Right cardiac atrium (tissue), 5 donors: ENCODE measurements at regions not wholly inside any gene's neighbourhood (a gene's known extent, or its start where the extent isn't known, plus 50 kb on each side); places are given as distances from the start of the nearest gene placed in this dataset.

Source experiments
- ATAC-seq, 2 donors: fragments of 200-7000 bp; cut with Tn5 transposase; one replicate each; pipeline versions ENCODE4 v1.8.0 to v1.9.1; 2020; ENCODE audit warnings: moderate library complexity in 2 of 2, mild to moderate bottlenecking in 1 of 2
- DNase-seq, 3 donors: peaks; one replicate each; pipeline ENCODE4 v3.0.0-alpha.2; 2020
- H3K27ac ChIP-seq: one replicate; pipeline ENCODE4 v1.5.1; 2013; ENCODE audit warnings: mild to moderate bottlenecking, low read length, control low read depth, moderate library complexity
- H3K27me3 ChIP-seq: one replicate; pipeline ENCODE4 v1.6.1; 2013; ENCODE audit not compliant: control insufficient read depth, insufficient read depth
- H3K4me1 ChIP-seq: one replicate; pipeline ENCODE4 v1.6.1; 2013; ENCODE audit warnings: low read length; ENCODE audit not compliant: control insufficient read depth, insufficient read depth
- H3K4me3 ChIP-seq: one replicate; pipeline ENCODE4 v1.5.1; 2013; ENCODE audit warnings: low read length, control low read depth
- H3K9me3 ChIP-seq: one replicate; pipeline ENCODE4 v1.6.1; 2013; ENCODE audit warnings: low read length; ENCODE audit not compliant: control insufficient read depth
- WGBS: extraction: QIAGEN DNeasy Blood & Tissue Kit; methylation state at CpG from one replicate; pipeline ENCODE4 v1.1.7; 2013; 5-methylcytosine and 5-hydroxymethylcytosine counted together
- intact Hi-C, 4 donors: fragments of 100-400 bp; cut with DNase I; formaldehyde crosslinking; loops; one replicate each; pipeline versions ENCODE4 v1.11.0 to v1.14.0; 2022 to 2023
- donor health status: healthy with polysubstance abuse.
- donor health status: DM: no; HTN: yes; CAD: no.
- donor health status: DM: no; HTN: no; CAD: no.
- donor health status: DM: no; HTN: yes; CAD: no; lungs with severe emphysema.
- donor health status: DM: yes; HTN: yes; CAD: no.

DNA sequence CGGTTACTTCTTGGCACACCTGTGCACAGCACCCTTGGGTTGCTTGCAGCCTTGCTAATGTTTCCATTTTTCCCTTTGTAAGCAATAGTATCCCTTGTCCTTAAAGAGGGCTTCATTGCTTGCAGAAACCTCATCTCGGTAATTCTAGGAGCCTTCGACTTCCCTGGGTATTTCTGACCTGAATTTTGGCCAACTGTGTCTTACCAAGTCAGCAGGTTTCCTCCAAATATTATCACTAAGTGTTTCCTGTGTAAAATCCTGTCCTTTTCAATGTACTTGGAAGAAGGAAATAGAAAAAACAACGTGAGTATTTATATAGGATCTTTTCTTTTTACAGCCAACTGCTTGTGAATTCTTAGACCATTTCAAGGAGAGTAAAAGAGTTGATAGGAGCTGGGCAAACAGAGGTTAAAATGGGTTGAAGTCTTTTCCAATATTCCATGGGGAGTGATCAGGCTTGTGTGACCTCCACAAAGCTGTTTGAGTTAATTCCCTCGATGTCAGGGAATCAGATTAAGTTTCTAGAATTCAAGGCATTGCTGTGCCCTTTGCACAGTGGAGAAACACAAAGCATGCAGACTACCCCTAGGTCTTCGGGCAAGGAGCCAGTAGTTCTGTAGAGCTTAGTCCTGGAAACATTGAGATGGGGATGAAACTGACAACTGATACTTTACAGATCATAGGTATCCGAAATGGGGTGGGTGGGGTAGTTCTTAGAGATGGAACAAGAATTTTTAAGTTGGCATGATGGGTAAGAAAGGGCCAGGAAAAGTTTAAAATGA, 209.9 kb downstream of the CPE start:
- DNase-seq (no peak), ATAC-seq (peak; percentile 16 to 76)
- intact Hi-C loops: no loop called here
- WGBS: 53% methylated on average over 7 of the region's 7 CpGs
- H3K27ac ChIP-seq: no peak overlapping the region
- no peaks in the 10 kb centered on the region for H3K27me3 ChIP-seq
- no peaks in the 10 kb centered on the region for H3K9me3 ChIP-seq
- H3K4me3 ChIP-seq: no peak overlapping the region
- H3K4me1 ChIP-seq: no peaks in the 10 kb centered on the region

DNA sequence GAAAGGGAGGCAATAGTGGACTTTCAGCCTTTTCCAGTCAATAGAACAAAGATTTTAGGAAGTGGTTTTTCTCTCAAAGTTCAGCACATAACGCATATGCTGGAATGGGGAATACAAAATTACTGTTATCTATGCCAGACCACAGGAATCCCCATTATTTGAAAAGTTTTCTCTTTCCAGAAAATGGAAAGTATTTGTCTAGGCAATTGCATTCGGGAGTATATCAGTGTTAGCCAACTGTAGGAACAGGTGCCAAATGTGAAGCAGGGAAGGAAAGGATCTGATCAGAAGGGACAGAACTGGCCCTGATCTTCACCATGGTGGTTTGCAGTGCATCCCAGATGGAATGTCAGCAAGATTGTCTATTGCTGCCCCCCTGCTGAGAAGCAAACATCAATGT, 213.6 kb downstream of the CPE start:
- H3K27ac ChIP-seq: no peak overlapping the region
- DNase-seq (no peak), ATAC-seq (no peak)
- intact Hi-C loops: no loop called here
- H3K4me1 ChIP-seq: no peaks in the 10 kb centered on the region
- no peaks in the 10 kb centered on the region for H3K27me3 ChIP-seq
- 43% methylated on average over 2 of the region's 2 CpGs for WGBS
- H3K9me3 ChIP-seq: no peaks in the 10 kb centered on the region
- no peak overlapping the region for H3K4me3 ChIP-seq

DNA sequence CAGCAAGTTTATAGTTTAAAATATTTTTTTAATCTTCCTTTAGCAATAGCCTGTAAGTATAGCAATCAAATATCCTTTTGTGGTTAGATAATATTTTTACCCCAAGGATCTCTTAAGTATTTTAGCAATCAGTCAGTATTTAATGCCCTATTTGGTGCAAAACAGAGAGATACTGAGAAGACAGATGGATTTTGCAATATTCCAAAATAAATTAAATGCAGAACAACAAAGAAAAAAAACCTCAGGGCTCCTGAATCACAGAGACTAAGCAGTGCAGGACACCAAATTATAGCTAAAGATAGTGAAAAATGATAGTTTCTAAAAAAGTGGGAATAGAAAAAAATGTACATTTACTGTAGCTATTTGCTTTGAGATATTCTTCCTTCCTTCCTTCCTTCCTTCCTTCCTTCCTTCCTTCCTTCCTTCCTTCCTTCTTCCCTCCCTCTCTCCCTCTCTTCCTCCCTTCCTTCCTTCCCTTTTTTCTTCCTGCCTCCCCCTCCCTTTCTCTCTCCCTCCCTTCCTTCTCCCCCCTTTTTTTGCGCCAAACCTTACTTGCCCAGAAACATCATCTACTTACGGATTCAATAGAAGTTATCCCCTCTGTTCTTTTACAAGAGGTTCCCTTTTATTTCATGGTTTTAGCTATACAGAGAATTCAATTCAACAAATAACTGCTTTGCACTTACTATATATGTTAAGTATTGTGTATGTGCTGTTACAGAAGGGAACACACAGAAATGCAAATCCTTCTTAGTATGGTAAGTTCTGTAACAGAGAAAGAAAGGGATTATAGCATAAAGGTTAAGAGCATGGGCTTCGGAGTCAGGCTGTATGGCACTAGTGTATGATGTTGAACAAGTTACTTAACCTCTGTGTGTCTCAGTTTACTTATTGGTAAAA, 219.0 kb downstream of the CPE start:
- 93% methylated on average over 3 of the region's 3 CpGs for WGBS
- Histone ChIP-seq H3K9me3 (no peaks in the 10 kb centered on the region), H3K27ac (no peak overlapping the region), H3K4me1 (no peaks in the 10 kb centered on the region), H3K4me3 (no peak overlapping the region), H3K27me3 (no peaks in the 10 kb centered on the region)
- intact Hi-C loops: no loop called here
- DNase-seq: no peak
- no peak for ATAC-seq

DNA sequence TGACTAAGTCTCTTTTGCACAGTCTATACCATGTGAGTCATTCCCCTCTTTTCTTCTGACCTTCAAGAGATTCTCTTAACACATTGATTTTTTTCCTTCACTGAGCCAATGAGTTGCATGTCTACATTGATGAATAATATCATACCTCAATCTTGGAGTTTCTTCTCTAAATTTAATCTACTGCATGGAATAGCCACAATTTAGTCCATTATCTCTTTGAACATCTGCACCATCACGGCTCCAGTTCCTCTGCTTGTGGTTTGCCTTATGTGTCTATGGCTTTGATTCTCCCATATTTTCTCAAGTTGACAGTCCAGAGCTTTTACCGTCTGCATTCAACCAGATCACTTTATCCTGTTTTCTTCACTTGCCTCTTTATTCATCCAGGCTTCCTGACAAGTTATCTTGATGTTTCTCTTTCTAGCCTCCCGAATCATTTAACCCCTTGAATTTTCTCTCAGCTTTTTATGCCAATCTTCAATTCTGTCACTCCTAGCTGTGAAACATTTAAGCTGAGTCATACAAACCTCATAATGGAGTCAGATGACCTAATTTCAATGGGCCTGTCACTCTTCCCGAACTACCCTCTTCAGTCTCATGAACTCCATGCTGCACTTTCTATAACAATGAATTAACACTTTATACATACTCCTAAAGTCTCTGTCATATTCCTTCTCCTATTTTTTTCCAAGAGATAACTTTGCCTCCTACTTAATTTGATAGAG, 222.3 kb downstream of the CPE start:
- H3K9me3 ChIP-seq: no peaks in the 10 kb centered on the region
- no peak overlapping the region for H3K4me3 ChIP-seq
- no peak for ATAC-seq
- no peaks in the 10 kb centered on the region for H3K27me3 ChIP-seq
- DNase-seq: no peak
- H3K4me1 ChIP-seq: no peaks in the 10 kb centered on the region
- no peak overlapping the region for H3K27ac ChIP-seq
- intact Hi-C loops: no loop called here
- WGBS: 58% methylated on average over 4 of the region's 4 CpGs

DNA sequence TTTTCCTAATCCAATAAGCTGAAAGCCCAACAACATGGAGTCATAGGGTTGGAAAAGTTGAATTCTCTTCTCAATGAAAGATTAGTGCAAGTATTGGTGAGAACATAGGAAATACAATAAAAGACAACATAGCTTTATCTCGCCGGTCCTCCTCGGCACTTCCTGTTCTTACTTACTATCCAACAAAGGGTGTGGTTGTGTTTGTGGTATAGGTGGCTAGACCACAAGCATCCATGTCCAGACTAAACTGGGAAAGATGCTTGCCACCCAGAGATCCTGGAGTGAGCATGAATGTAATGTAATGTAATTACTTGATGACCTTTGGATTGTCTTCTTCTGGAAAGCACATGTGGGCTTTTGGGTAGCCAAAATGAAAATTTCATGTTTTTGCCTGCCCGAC, 223.8 kb downstream of the CPE start:
- 68% methylated on average over 4 of the region's 4 CpGs for WGBS
- no peak overlapping the region for H3K4me3 ChIP-seq
- no peak for ATAC-seq

DNA sequence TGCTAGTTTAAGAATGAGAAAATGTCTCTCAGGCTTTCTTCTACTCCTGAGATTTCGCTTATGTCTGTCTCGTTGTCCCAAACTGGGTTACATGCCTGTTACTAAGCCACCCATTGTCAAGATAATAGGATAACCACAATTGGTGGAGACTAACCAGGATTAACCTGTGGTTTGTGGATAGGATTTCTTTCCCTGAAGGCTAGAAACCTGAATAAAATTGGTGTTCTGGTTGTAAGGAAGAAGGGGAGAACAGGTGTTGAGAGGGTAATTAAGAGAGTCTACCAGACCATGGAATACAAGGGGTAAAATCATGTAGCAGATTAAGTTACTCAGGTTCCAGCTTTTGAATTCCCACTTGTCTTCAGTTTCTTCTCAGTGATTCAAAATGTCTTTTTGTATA, 225.4 kb downstream of the CPE start:
- no peak for ATAC-seq
- DNase-seq: no peak
- H3K4me1 ChIP-seq: no peaks in the 10 kb centered on the region
- no peaks in the 10 kb centered on the region for H3K27me3 ChIP-seq
- WGBS: 82% methylated on average over 2 of the region's 2 CpGs
- H3K27ac ChIP-seq: no peak overlapping the region
- no peak overlapping the region for H3K4me3 ChIP-seq
- H3K9me3 ChIP-seq: no peaks in the 10 kb centered on the region
- intact Hi-C loops: no loop called here

More for the DNA sequence above, 223.8 kb downstream of the CPE start:
- no peaks in the 10 kb centered on the region for H3K27me3 ChIP-seq
- H3K27ac ChIP-seq: no peak overlapping the region
- intact Hi-C loops: no loop called here
- no peaks in the 10 kb centered on the region for H3K9me3 ChIP-seq
- H3K4me1 ChIP-seq: no peaks in the 10 kb centered on the region
- DNase-seq: no peak

DNA sequence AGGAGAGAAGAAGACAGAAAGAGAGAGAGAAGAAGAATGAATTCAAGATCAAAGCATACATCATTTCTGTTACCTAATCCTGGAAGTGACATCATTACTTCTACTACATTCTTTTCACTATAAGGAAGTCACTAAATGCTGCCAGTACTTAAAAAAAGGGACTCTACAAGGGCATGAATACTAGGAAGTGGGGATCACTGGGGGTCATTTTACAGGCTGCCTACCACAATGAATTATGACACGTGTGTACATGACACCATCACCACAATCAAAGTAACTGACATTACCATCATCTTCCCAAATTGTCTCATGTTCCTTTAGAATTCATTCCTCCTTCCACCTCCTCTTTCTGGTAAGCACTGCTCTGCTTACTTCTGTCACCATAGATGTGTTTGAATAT, 227.0 kb downstream of the CPE start:
- Histone ChIP-seq H3K4me1 (no peaks in the 10 kb centered on the region), H3K9me3 (no peaks in the 10 kb centered on the region), H3K27me3 (no peaks in the 10 kb centered on the region), H3K27ac (no peak overlapping the region), H3K4me3 (no peak overlapping the region)
- ATAC-seq: no peak
- DNase-seq: no peak
- 71% methylated on average over 1 of the region's 1 CpG for WGBS
- intact Hi-C loops: no loop called here

DNA sequence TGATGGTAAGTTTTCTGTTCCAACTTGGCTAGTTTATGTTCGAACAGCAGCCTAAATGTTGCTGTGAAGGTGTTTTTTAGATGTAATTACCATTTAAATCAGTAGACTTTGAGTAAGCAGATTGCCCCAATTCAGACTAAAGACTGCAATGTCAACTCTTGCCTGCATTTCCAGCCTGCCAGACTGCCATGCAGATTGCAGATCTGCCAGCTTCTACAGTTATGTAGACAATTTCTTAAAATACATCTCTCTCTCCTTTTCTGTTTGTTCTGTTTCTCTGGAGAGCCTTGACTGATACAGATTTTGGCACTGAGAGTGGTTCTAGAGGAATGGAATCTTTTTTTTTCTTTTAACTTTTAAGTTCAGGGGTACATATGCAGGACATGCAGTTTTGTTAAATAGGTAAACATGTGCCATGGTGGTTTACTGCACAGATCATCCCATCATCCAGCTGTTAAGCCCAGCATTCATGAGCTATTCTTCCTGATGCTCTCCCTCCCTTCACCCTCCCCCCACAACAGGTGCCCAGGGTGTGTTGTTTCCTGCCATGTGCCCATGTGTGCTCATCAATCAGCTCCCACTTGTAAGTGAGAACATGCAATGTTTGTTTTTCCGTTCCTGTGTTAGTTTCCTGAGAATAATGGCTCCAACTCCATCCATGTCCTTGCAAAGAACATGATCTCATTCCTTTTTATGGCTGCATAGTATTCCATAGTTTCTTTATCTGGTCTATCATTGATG, 227.8 kb downstream of the CPE start:
- ATAC-seq (no peak), DNase-seq (no peak)
- Histone ChIP-seq H3K4me3 (no peak overlapping the region), H3K9me3 (no peaks in the 10 kb centered on the region), H3K27ac (no peak overlapping the region), H3K4me1 (no peaks in the 10 kb centered on the region), H3K27me3 (no peaks in the 10 kb centered on the region)
- 74% methylated on average over 2 of the region's 2 CpGs for WGBS
- intact Hi-C loops: no loop called here

DNA sequence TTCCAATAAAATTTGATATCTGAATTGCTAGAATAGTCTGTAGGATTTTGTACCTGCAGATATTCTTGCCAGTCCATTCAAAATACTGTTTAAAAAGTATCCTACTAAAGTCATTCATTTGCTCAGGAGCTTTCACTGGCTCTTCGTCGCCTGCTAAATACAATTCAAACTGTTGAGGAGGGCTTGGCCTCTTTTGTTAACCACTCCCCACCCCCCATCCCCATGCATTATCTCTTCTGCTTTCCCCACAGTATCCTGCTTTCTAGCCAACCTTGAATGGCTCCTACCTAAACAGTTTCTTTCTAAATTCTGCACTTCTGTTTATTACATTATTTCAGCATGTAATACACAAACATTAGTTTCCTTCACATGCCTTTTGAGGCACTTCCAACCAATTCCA, 230.8 kb downstream of the CPE start:
- no peaks in the 10 kb centered on the region for H3K27me3 ChIP-seq
- H3K9me3 ChIP-seq: no peaks in the 10 kb centered on the region
- intact Hi-C loops: no loop called here
- H3K4me1 ChIP-seq: no peaks in the 10 kb centered on the region
- H3K27ac ChIP-seq: no peak overlapping the region
- DNase-seq (no peak), ATAC-seq (no peak)
- WGBS: 90% methylated on average over 2 of the region's 2 CpGs
- no peak overlapping the region for H3K4me3 ChIP-seq

DNA sequence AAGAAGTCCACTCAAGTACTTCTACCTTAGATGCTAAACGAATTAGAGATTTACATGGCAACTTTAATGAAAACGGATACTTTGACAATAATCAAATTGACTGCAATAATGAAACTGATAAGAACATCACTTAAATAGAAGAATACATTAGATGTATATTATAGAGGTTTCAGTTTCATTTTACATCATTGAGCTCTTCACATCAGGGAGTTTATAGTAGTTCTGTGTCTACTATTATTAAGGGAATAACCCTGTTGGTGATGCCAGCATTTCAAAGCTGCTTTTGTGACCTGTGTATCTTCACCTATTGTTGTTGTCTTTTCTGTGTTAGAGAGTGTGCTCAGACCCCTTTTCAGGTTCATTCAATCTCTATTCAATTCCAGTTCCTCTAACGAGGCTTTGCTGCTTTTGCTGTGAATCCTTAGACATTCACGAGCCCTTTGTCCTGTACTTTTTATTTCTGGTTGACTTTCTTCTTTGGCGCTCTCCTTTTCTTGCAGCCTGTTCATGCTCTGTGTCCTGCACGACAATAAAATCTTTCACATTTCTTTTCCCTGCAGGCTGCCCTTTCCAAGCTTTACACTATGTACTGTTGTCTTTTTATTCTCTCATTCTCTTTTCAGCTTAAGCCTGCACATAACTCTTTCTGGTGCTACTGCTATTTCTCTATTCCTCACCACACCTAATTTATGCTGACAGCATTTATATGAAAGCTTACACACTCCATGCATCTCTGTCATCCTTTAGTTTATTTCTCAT, 232.1 kb downstream of the CPE start:
- no peaks in the 10 kb centered on the region for H3K4me1 ChIP-seq
- 66% methylated on average over 6 of the region's 6 CpGs for WGBS
- intact Hi-C loops: no loop called here
- ATAC-seq: no peak
- no peak for DNase-seq
- H3K9me3 ChIP-seq: no peaks in the 10 kb centered on the region
- H3K27ac ChIP-seq: no peak overlapping the region
- H3K4me3 ChIP-seq: no peak overlapping the region
- H3K27me3 ChIP-seq: no peaks in the 10 kb centered on the region
